ENCODE measurements at regions not wholly inside any gene's neighbourhood (a gene's known extent, or its start where the extent isn't known, plus 50 kb on each side); places are given as distances from the start of the nearest gene placed in this dataset.

- TF ChIP-seq CTCF (IDR thresholded peaks at IDR 0.05; ENCODE audit: control insufficient read depth, insufficient read depth, low read depth, low read length, missing control alignments): no peak
- no peak for DNase-seq (ENCODE audit: low read depth)
- H3K4me3 ChIP-seq (ENCODE audit: control insufficient read depth, low read depth, low read length): no peak overlapping the region
Measured at GRCh38 chr5:123810746-123811340, 298.9 kb downstream of the CSNK1G3 start.

GRCh38 chr5:123810253-123810652 lies 298.3 kb downstream of the CSNK1G3 start:
- TF ChIP-seq CTCF (IDR thresholded peaks at IDR 0.05; ENCODE audit: control insufficient read depth, insufficient read depth, low read depth, low read length, missing control alignments): no peak
- no peak for DNase-seq (ENCODE audit: low read depth)
- no peak overlapping the region for H3K4me3 ChIP-seq (ENCODE audit: control insufficient read depth, low read depth, low read length)

GRCh38 chr5:123809594-123810221 lies 297.7 kb downstream of the CSNK1G3 start:
- TF ChIP-seq CTCF (IDR thresholded peaks at IDR 0.05; ENCODE audit: control insufficient read depth, insufficient read depth, low read depth, low read length, missing control alignments): no peak
- no peak overlapping the region for H3K4me3 ChIP-seq (ENCODE audit: control insufficient read depth, low read depth, low read length)
- DNase-seq (ENCODE audit: low read depth): no peak

- no peak for TF ChIP-seq CTCF (IDR thresholded peaks at IDR 0.05; ENCODE audit: control insufficient read depth, insufficient read depth, low read depth, low read length, missing control alignments)
- DNase-seq (ENCODE audit: low read depth): no peak
- H3K4me3 ChIP-seq (ENCODE audit: control insufficient read depth, low read depth, low read length): no peak overlapping the region
Measured at GRCh38 chr5:123808461-123809380, 296.7 kb downstream of the CSNK1G3 start.

- no peak overlapping the region for H3K4me3 ChIP-seq (ENCODE audit: control insufficient read depth, low read depth, low read length)
- DNase-seq (ENCODE audit: low read depth): no peak
- TF ChIP-seq CTCF (IDR thresholded peaks at IDR 0.05; ENCODE audit: control insufficient read depth, insufficient read depth, low read depth, low read length, missing control alignments): no peak
Measured at GRCh38 chr5:123807177-123807945, 295.4 kb downstream of the CSNK1G3 start.

GRCh38 chr5:123806644-123807043 lies 294.7 kb downstream of the CSNK1G3 start:
- no peak for TF ChIP-seq CTCF (IDR thresholded peaks at IDR 0.05; ENCODE audit: control insufficient read depth, insufficient read depth, low read depth, low read length, missing control alignments)
- no peak overlapping the region for H3K4me3 ChIP-seq (ENCODE audit: control insufficient read depth, low read depth, low read length)
- DNase-seq (ENCODE audit: low read depth): no peak
